HG02642 (cell line): ENCODE measurements at regions not wholly inside any gene's neighbourhood (a gene's known extent, or its start where the extent isn't known, plus 50 kb on each side); places are given as distances from the start of the nearest gene placed in this dataset.

Source experiments
- ATAC-seq: cut with Tn5 transposase; IDR thresholded peaks from one replicate; pipeline ENCODE4 v1.9.1; 2021; ENCODE audit warnings: mild to moderate bottlenecking; ENCODE audit not compliant: unreplicated experiment, poor library complexity

DNA sequence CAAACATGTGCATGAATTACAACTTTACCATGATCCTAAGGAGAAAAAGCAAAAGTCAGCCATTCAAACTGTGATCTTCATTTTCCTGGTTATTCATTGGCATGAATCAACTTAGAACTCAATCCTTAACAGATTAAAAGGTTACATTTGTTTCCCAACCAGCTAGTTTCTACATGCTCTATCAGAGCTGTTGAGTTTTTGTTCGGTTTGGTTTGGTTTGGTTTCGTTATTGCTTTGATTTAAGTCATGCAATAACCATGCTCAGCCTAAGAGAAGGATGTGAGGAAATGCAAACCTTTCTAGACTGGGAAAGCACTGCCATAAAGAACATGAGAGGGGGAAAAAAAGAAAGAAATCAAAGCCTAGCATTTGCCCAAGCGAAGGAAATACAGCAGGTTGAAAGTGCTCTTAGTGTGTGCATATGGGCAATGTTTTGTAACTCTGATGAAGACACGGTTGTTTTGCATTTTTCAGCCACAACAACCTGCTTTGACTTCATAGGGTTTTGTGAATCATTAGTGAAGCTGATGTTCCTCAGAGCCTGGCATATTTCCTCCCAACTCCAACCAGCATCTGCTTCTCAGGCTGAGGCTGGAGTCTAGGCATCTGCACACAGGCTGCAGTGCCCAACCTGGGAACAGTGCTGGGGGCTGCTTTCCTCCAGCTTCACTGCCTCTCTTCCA lies 234.3 kb downstream of the ZNF674 start:
- ATAC-seq, result no peak

DNA sequence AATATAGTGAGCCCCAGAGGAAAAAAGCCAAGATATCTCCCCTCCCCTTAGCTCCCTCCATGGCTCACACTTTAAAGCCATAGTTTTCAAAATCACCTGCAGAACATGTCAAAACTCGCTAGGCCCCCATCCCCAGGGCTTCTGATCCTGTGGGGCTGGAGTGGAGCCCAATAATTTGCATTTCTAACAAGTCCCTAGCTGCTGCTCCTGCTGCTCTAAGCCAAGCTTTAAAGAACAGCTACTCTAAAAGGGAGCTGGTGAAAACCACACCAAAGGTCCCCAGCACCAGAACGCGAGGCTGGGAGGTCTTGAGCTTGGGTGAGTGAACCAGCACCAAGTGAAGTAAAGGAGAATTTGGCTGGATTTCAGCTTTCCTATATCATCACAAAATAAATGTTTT lies 237.1 kb downstream of the ZNF674 start:
- ATAC-seq, result no peak

DNA sequence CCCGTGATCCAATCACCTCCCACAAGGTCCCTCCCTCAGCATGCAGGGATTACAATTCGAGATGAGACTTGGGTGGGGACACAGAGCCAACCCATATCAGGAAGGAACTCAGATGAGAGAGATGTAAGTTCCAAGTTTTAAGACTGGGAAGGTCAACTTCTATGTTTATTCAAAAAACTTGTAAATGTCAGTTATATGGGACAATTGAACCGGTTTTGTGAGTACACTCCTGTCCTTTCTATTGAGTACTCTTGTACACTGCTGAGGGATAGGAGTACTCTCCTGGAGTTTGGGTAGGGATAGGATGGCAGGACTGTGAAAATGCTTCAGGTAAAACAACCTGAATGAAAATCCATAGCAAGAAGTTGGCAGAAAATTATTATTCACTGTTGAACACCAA lies 239.1 kb downstream of the ZNF674 start:
- no peak for ATAC-seq

DNA sequence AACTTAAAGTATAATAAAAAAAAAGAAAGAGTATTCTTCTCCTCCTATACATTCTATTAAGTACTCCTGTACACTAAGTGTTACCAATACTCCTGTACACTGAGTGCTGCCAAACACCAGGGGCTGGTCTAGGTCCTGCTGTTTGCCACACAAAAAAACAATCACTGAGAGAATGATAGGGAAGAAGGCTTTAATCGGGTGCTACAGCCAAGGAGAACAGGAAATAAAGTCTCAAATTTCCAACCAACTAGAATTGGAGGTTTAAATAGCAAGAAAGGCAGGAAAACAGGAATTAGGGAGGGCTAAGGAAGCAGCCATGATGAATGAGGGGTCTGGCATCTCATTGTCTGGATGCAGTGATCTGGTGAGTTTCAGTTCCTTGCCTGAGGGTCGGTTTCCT lies 239.8 kb downstream of the ZNF674 start:
- no peak for ATAC-seq

DNA sequence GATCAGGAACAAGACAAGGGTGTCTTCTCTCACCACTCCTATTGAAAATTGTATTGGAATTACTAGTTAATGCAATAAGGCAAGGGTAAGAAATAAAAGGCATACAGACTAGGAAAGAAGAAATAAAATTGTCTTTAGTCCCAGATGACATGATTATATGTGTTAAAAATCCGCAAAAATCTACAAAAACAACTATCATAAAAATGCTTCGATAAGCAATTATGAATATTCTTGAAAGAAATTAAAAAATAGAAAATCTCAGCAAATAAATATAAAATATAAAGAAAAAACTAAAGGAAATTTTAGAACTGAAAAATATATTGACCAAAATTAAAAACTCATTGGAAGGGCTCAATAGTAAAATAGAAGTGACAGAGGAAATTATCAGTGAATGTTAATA lies 243.3 kb downstream of the ZNF674 start:
- no peak for ATAC-seq

DNA sequence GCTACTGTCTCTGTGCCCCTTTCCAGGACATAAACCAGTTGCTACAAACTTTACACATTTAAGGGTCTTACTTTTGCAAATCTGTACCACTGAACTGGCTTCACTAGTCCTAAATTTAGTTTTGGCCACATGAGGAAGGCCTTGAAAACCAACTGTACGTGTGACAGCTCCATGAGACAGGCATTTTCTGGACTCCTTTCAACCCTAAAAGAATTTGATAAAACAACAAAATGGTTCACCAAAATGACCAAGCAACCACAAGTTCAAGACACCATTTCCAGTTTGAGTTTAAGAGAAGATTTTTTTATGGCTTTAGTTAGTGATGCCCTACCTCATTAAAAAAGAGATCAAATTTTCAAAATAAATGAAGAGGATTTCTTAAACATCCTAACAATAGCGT lies 246.4 kb downstream of the ZNF674 start:
- ATAC-seq, result no peak

DNA sequence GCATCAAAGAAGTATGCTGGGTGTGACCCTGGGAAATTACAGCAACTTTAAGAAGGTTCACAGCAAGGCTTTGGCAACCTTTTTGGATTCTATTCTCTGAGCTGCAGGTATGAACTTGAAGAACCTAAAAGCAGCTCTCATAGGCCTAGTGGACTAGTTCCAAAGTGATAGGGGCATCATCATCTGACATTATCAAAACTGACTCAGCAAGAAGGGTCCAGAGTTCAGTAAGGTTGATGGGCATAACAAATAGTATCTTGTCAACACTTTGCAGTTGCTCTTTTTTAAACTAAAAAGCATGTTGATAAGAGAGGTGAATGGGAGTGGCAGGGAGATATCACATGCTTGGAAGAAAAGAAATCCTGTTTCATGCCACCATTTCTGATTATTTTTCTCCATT lies 249.3 kb downstream of the ZNF674 start:
- ATAC-seq, result no peak

DNA sequence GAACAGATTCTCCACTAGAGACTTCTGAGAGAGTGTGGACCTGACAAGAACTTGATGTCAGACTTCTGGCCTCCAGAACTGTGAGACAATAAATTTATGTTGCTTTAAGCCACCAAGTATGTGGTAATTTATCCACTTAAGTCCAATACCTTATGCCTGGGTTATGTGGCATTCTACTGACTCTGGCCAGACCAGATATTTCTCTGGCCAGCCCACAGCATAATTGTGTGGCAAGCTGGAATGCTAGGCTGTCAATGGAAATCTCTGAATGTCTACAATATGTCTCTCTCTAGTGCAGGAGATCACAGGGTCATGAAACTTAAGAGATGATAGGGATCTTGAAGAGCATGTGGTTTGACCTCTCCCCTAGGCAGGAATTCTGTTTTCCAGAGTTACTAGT lies 251.0 kb downstream of the ZNF674 start:
- ATAC-seq, result no peak

DNA sequence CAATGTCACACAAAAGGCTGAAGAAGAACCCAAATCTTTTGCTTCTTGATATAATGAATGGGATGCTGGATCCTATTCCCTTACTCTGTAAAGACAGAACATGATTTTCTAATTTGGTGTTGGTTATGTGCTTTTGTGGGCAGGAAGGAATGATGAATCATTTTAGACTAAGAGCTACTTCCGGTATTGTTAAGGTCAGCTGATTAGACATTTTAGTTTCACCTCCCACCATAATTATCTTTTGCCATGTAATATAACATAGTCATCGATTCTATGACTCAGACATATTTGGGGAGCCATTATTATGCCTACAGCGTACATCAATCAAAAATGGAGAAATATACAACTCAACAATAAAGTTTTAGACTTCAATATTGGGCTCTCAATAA lies 265.3 kb downstream of the ZNF674 start:
- ATAC-seq, result no peak

DNA sequence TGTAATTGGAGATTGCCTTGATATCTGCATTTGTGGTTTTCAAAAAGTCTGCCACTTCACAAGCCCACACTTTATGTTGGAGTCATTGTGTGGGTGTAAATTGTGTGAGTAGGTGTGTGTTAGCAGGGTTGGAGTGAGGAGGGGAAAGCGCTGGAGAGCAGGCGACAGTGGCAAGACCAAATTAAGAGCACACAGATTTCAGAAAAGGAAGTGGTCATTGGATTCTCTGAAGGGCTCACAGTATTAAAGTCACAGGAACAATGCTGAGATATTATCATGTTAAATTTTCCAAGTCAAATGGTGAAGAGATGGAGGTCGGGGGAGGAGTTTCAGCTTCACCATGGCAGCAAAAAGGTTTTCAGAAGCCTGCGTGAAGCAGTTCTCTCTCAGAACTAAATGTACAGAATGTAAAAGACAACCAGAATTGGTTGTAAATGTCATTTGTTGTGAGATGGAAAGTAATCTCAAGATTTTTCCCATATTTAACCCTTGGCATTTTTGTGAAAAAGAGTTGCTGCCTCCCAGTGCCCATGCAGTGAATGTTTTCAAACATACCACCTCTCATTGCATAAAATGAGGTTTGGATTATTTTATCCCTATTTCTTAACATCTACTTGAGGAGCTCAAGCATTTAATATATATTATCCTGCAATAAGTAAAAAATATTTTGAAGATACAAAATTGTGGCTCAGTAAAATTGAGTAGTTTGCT lies 265.9 kb downstream of the ZNF674 start:
- no peak for ATAC-seq

DNA sequence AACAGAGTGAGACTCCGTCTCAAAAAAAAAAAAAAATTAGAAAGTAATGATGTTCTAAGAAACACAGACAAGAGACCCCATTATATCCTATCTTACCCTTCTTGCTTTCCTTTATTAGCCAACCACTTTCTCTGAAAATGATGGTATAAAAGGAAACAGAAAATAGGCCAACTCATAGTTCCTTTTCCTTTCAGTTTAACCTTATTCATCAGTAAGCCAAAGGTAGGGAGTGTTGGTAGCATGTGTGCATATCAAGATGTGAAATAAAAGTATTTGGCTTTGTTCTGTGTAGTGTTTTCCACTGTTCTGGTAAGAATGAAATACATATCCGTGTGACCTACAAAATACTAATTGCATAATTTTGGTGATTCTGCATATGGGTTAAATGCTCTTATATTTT lies 266.6 kb downstream of the ZNF674 start:
- no peak for ATAC-seq

DNA sequence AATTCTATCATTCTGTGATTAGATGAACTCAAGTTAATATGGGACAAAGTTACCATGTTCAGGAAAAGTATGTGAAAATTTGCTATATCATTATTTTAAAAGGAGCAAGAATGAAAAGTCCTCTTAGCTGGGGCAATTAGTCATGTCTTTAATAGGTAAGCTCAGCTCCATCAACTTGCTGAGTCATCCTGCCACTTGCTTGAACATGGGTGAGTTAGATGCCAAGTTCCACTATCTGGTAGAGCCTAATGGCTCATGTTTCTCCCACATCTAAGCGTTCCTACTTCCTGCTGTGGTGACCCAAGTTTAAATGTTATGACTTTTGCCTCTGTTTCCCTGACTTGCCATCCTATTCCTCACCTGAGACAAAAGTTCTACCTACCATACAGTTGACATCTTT lies 276.8 kb downstream of the ZNF674 start:
- ATAC-seq, result no peak

DNA sequence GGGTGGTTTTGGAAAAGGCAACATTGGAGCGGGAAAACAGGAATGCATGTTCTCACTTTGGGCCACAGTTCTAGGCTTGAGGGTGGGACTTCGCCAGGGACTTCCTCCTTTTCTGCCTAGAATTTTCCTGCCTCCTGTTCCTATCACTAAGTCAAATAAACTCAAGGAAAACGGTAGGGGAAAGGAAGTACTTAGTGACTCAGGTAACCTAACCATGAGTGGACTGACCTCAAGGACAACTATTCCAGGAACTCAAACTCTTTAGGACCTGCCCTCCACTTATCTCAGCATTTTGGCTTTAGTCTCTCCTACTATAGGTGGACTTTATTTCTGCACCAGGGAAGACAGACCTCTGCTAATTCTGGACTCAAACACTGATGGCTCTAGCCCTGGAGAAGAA lies 281.7 kb downstream of the ZNF674 start:
- ATAC-seq, result no peak

DNA sequence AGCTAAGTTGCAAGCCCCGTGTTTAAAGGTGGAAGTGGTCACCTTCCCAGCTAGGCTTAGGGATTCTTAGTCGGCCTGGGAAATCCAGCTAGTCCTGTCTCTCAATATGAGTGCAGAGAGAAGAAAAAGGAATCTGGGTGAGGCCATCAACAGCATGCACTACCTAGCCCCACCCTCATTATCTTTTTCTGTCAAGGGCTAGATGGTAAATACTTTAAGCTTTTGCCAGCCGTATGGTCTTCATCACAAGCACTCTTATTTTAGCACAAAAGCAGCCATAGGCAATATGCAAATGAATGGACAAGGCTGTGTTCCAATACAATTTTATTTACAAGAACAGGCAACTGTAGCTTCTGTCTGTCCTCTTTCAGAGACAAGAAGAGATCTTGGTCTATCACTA lies 282.9 kb downstream of the ZNF674 start:
- no peak for ATAC-seq

DNA sequence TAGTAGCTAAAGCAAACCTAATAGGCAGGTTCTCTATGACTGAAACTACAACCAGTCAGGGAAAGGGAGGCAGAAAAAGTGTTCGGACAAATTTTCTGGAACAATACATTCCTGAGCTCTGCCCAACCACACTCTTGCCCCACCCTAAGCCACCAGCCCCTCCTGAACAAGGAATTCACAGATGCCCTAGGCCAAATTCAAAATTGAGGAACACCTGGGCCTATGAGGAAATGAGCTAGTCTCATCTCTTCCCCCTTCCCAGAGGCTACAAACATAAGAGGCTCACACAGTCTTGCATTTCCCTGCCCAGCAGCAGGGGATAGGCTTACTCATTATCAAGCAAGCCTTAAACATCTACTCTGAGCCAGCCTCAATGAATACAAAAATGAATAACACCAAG lies 284.7 kb downstream of the ZNF674 start:
- no peak for ATAC-seq

DNA sequence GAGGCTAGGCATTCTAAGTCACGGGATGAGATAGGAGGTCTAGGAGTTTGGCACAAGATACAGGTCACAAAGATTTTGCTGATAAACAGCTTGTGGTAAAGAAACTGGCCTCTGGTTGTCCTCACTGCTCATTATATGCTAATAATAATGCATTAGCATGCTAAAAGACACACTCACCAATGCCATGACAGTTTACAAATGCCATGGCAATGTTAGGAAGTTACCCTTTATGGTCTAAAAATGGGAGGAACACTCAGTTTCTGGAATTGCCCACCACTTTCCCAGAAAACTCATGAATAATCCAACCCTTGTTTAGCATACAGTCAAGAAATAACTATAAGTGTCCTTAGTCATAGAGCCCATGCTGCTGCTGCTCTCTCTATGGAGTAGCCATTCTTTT lies 286.9 kb downstream of the ZNF674 start:
- ATAC-seq, result no peak

DNA sequence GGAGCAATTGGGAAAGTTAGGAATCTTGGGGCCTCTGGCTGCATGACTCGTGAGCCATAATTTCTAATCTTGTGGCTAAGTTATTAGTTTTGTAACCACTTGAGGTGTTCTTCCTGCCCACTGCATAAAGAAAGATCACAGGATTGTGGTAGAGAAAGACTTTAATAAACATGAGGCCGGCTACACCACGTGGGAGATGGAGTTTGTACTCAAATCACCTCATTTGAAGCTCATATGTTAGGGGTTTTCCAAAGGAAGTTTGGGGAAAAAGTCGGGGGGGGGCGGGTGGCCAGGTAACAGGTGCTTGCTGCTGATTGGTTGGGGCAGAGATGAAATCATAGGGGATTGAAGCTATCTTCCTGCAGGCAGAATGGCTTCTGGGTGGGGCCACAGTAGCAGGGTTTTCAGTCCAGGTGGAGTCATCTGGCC lies 287.8 kb downstream of the ZNF674 start:
- no peak for ATAC-seq

DNA sequence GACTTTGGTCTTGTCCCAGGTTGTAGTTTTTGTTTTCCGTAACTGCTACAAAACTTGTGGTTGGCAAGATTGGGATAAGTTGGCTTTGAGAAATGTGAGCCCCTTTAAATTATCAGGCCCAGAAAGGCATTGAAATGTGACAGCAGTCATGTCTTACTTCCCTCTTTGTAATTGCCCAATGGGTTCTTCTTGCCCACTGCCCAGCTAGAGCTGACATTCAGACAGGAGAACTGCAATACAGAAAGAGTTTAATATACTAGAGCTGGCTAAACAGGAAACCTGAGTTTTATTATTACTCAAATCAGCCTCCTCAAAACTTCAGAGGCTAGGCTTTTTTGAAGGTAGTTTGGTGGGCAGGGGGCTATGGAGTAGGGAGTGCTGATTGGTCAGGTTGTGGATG lies 288.3 kb downstream of the ZNF674 start:
- ATAC-seq, result no peak

DNA sequence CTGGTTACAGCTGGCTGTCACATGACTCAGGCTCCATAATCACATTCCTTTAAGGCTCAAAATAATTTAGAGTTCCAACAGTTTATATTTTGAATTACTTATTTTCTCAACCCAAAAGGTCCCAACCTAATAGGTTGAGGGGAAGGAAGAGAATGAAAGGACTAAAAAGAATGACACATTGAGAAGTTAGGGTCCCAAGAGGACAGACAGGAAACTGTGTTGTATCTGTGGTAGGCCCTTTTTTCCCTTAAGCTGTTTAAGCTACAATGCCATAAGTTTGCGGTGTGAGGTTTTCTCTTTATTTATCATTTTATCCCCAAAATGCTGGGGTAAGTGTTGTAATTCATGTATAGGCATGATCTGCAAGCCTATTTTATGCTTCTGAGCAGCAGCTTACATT lies 290.2 kb downstream of the ZNF674 start:
- ATAC-seq, result no peak

DNA sequence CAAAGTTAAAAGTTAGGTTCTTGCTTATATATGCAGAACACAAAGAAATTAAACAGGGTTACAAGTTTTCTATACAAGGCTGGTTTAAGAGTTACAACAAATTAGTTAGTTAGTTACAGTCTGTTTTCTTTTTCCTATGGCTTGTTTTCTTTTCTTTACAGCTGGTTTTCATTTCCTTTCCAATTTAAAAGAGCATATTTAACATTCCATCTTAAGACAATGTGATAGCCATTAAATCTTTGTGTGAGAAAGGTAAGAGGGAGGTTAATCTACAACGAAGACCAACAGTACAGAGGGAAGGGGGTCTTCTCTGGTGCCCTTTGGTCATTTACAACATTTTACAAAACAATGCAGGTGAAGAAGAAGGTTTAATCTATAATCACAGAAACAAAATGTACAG lies 290.6 kb downstream of the ZNF674 start:
- no peak for ATAC-seq

DNA sequence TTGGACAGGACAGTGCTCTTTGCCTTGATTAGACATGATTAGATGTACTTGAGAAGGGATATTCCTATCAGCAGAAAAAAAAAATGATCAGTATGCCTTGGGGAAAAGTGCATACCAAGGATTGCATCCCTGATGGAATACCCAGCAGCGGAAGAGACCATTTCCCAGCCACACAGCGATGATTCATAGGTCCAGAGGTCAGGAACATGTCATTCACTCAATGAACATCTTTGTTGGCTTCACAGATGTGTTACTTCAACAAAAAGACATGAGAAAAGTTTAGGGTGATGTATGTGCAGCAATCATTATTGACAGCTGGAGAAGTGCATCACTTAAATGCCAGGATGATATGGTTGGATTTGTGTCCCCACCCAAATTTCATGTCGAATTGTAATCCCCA lies 293.5 kb downstream of the ZNF674 start:
- ATAC-seq, result no peak

DNA sequence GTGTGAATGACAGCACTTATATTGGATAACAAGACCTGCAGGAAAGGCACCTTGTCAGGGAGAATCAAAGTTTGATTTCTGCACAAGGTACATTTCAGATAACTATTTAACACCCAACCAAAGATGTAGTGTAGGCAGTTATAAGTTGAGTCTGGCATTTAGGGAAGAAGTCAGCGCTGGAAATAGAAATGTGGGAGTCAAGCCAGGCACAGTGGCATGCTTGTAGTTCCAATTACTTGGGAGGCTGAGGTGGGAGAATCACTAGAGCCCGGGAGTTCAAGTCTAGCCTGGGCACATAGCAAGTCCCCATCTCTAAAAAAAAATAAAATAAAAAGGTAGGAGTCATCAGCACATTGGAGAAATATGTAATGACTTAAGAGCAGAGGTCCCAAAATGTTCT lies 295.1 kb downstream of the ZNF674 start:
- ATAC-seq, result no peak
